HepG2 (cell line): ENCODE measurements at regions not wholly inside any gene's neighbourhood (a gene's known extent, or its start where the extent isn't known, plus 50 kb on each side); places are given as distances from the start of the nearest gene placed in this dataset.

Source experiments
- ATAC-seq: fragments of 200-7000 bp; cut with Tn5 transposase; 3 replicates; pipeline ENCODE4 v1.9.1; 2020; ENCODE audit warnings: mild to moderate bottlenecking, moderate library complexity
- BruUV-seq: library from RNA; stranded (reverse); fragments of 400-500 nt; replicated peaks from 2 replicates; lab custom pipeline; 2021; lab: Mats Ljungman, UMichigan
- CTCF ChIA-PET: fragments of 300-600 bp; formaldehyde crosslinking; extraction: SDS; loops from one replicate; lab custom pipeline; 2021; ENCODE audit warnings: low total read pairs, inconsistent platforms, low intra/inter-chr PET ratio; lab: Yijun Ruan, JAX
- POLR2A ChIA-PET: fragments of 350-600 bp; sonication (Branson Sonifier 250); formaldehyde crosslinking; loops from one replicate; lab custom pipeline; 2020; ENCODE audit warnings: antibody characterized with exemption, inconsistent platforms; lab: Yijun Ruan, JAX
- DNase-seq: peaks from one replicate; pipeline ENCODE4 v3.0.0-alpha.2; 2015; ENCODE audit warnings: low spot score
- FAIRE-seq: peaks from 3 replicates; lab custom pipeline; 2011; peaks lifted over from hg19 to GRCh38; lab: Jason Lieb, UNC
- H2AFZ ChIP-seq: one replicate; pipeline ENCODE4 v1.6.1; 2011; ENCODE audit warnings: low read length, inconsistent platforms
- H3K27ac ChIP-seq: fragments of 300-600 bp; 3 replicates; pipeline ENCODE4 v1.8.0; 2011; ENCODE audit warnings: mixed run types, mild to moderate bottlenecking, mixed read lengths, low read length, inconsistent platforms; ENCODE audit not compliant: insufficient read depth; ENCODE audit errors: extremely low read length
- H3K27me3 ChIP-seq, 2 experiments: fragments of 200-600 bp in 1 of 2; 2 replicates in 1 of 2; 3 replicates in 1 of 2; pipeline versions ENCODE4 v1.6.0 to v1.8.0; 2011; ENCODE audit warnings: low read length in 2 of 2, mild to moderate bottlenecking in 2 of 2, moderate library complexity in 2 of 2, inconsistent platforms in 1 of 2; ENCODE audit not compliant: insufficient read depth in 2 of 2, control insufficient read depth in 1 of 2
- H3K36me3 ChIP-seq, 2 experiments: fragments of 200-600 bp in 1 of 2; replicated peaks in 1 of 2; 2 replicates in 1 of 2; 3 replicates in 1 of 2; pipeline versions ENCODE4 v1.5.1 to v1.8.0; 2011; ENCODE audit warnings: low read length in 2 of 2, inconsistent platforms in 1 of 2; ENCODE audit not compliant: insufficient read depth in 2 of 2, control insufficient read depth in 1 of 2
- H3K4me1 ChIP-seq: 2 replicates; pipeline ENCODE4 v1.5.1; 2012; ENCODE audit warnings: low read length, inconsistent platforms; ENCODE audit not compliant: insufficient read depth
- H3K4me2 ChIP-seq: 2 replicates; pipeline ENCODE4 v1.6.0; 2011; ENCODE audit warnings: low read depth, low read length, inconsistent platforms
- H3K4me3 ChIP-seq, 3 experiments: fragments of 200-600 bp in 1 of 3; sonication (generic), shearing (Covaris generic) in 1 of 3; replicated peaks in 1 of 3; 2 replicates each; pipeline ENCODE4 v1.5.1; 2011 to 2016; ENCODE audit warnings: low read length in 3 of 3, inconsistent platforms in 2 of 3, low read depth in 2 of 3, mild to moderate bottlenecking in 2 of 3, control low read depth in 1 of 3, mixed read lengths in 1 of 3; ENCODE audit not compliant: insufficient read depth in 1 of 3
- H3K79me2 ChIP-seq: one replicate; pipeline ENCODE4 v1.6.1; 2011; ENCODE audit warnings: low read length, inconsistent platforms; ENCODE audit not compliant: insufficient read depth
- H3K9ac ChIP-seq: 2 replicates; pipeline ENCODE4 v1.6.0; 2011; ENCODE audit warnings: mild to moderate bottlenecking, low read depth, low read length, inconsistent platforms; ENCODE audit not compliant: insufficient read depth
- H3K9me3 ChIP-seq: 2 replicates; pipeline ENCODE4 v1.5.1; 2012; ENCODE audit warnings: mild to moderate bottlenecking, low read length
- H4K20me1 ChIP-seq: 2 replicates; pipeline ENCODE4 v1.6.0; 2011; ENCODE audit warnings: inconsistent platforms, mild to moderate bottlenecking, low read length, moderate library complexity; ENCODE audit not compliant: insufficient read depth
- ARNTL ChIP-seq: sonication (generic); formaldehyde crosslinking; IDR thresholded peaks from 2 replicates; pipeline ENCODE4 v1.4.0; 2020; ENCODE audit warnings: mild to moderate bottlenecking, missing genetic modification reagents
- EZH2 ChIP-seq: conservative IDR thresholded peaks from 2 replicates; pipeline ENCODE4 v1.6.1; 2012; ENCODE audit warnings: mild to moderate bottlenecking, low read depth, low read length, moderate library complexity
- HMGA1 ChIP-seq: sonication (generic); formaldehyde crosslinking; conservative IDR thresholded peaks from 2 replicates; pipeline ENCODE4 v1.4.0; 2020; ENCODE audit warnings: missing genetic modification reagents
- LBX2 ChIP-seq: sonication (generic); formaldehyde crosslinking; IDR thresholded peaks from 2 replicates; pipeline ENCODE4 v1.5.0; 2020; ENCODE audit warnings: missing genetic modification reagents, mild to moderate bottlenecking, borderline replicate concordance
- MTA1 ChIP-seq: sonication (generic); formaldehyde crosslinking; IDR thresholded peaks from 2 replicates; pipeline ENCODE4 v1.4.0; 2020; ENCODE audit warnings: missing genetic modification reagents, mild to moderate bottlenecking, borderline replicate concordance
- MTF1 ChIP-seq: sonication (generic); formaldehyde crosslinking; IDR thresholded peaks from 2 replicates; pipeline ENCODE4 v1.5.0; 2020; ENCODE audit warnings: missing genetic modification reagents
- POLR2A ChIP-seq, 2 experiments: IDR thresholded peaks; 2 replicates each; pipeline ENCODE4 v1.6.1; 2011; ENCODE audit warnings: low read depth in 2 of 2, low read length in 2 of 2, mild to moderate bottlenecking in 1 of 2, moderate library complexity in 1 of 2; ENCODE audit not compliant: insufficient read depth in 1 of 2
- SOX5 ChIP-seq: IDR thresholded peaks from 2 replicates; pipeline ENCODE4 v1.6.1; 2016; ENCODE audit warnings: borderline replicate concordance
- TFDP2 ChIP-seq: sonication (generic); formaldehyde crosslinking; IDR thresholded peaks from 2 replicates; pipeline ENCODE4 v1.4.0; 2020; ENCODE audit warnings: missing genetic modification reagents
- TGIF2 ChIP-seq: IDR thresholded peaks from 2 replicates; pipeline ENCODE4 v1.6.1; 2016; ENCODE audit warnings: control low read depth, missing compliant biosample characterization
- THAP8 ChIP-seq: sonication (generic); formaldehyde crosslinking; IDR thresholded peaks from 2 replicates; pipeline ENCODE4 v1.5.1; 2020; ENCODE audit warnings: missing genetic modification reagents, mild to moderate bottlenecking, borderline replicate concordance
- ZKSCAN1 ChIP-seq: fragments of 150-350 bp; IDR thresholded peaks from 2 replicates; pipeline ENCODE4 v1.6.1; 2014; ENCODE audit warnings: low read length
- ZNF766 ChIP-seq: sonication (generic); formaldehyde crosslinking; IDR thresholded peaks from 2 replicates; pipeline ENCODE4 v1.5.0; 2020; ENCODE audit warnings: missing genetic modification reagents, borderline replicate concordance
- WGBS: methylation state at CpG from one replicate; pipeline ENCODE4 v1.1.6; 2017; ENCODE audit warnings: low lambda C conversion rate; 5-methylcytosine and 5-hydroxymethylcytosine counted together
- in situ Hi-C: cut with HindIII; loops from 2 replicates; pipeline ENCODE4 v1.10.0; 2017; ENCODE audit warnings: low pct_unique_long_range_greater_than_20kb; ENCODE audit not compliant: extremely low pct_ligation_motif_present
- intact Hi-C: fragments of 100-400 bp; cut with micrococcal nuclease; formaldehyde crosslinking; loops from one replicate; pipeline ENCODE4 v1.10.0; 2022; ENCODE audit not compliant: unreplicated experiment
- TF ChIP-seq, protein P1 (sequence below): IDR thresholded peaks from 2 replicates; pipeline ENCODE4 v1.6.1; 2016; ENCODE audit warnings: missing compliant biosample characterization, missing genetic modification reagents, borderline replicate concordance

DNA sequence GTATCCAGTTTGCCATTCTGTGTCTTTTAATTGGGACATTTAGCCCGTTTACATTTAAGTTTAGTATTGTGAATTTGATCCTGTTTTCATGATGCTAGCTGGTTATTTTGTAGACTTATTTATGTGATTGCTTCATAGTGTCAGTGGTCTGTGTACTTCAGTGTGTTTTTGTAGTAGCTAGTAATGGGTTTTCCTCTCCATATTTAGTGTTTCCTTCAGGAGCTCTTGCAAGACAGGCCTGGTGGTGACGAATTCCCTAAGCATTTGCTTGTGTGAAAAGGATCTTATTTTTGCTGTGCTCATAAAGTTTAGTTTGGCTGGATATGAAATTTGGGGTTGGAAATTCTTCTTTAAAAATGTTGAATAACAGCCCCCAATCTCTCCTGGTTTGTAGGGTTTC, 69.2 kb upstream of the PDC start:
- H3K4me1 ChIP-seq = no peaks in the 10 kb centered on the region
- FAIRE-seq (no peak), ATAC-seq (no peak), DNase-seq (no peak)
- TF ChIP-seq ZKSCAN1 (no peak), TFDP2 (CRISPR knock-in tag) (no peak), SOX5 (CRISPR knock-in tag) (no peak), ARNTL (no peak), ZNF766 (CRISPR knock-in tag) (no peak), POLR2A (IDR thresholded peaks at IDR 0.05; ENCODE audit: insufficient read depth in 1 of 2, low read depth in 2 of 2, low read length in 2 of 2) (no peak), THAP8 (CRISPR knock-in tag) (no peak)
- 0% methylated on average over 2 of the region's 2 CpGs for WGBS
- peaks cover 9% of the 10 kb centered on the region; the same call in 1 of the 2 replicates for H3K9me3 ChIP-seq
- H3K27me3 ChIP-seq = no peaks in the 10 kb centered on the region
- H3K9ac ChIP-seq = no peak overlapping the region
- no peaks in the 10 kb centered on the region for H4K20me1 ChIP-seq
- POLR2A ChIA-PET = no interaction called here
- H2AFZ ChIP-seq = no peak overlapping the region
- no TSS peak for BruUV-seq
- intact Hi-C loops (no loop called here), in situ Hi-C loops (no loop called here)
- CTCF ChIA-PET = no interaction called here
- H3K36me3 ChIP-seq = no peaks in the 10 kb centered on the region
- H3K4me3 ChIP-seq = no peak overlapping the region
- no peak overlapping the region for H3K27ac ChIP-seq
- no peak overlapping the region for H3K4me2 ChIP-seq
- H3K79me2 ChIP-seq = no peaks in the 10 kb centered on the region

- H3K4me3 ChIP-seq = no peak overlapping the region
- H3K4me2 ChIP-seq = no peak overlapping the region
- H3K9ac ChIP-seq = no peak overlapping the region
- no peak overlapping the region for H2AFZ ChIP-seq
- intact Hi-C loops (no loop called here), in situ Hi-C loops (no loop called here)
- no peaks in the 10 kb centered on the region for H4K20me1 ChIP-seq
- no peak overlapping the region for H3K27ac ChIP-seq
- POLR2A ChIA-PET = no interaction called here
- no peaks in the 10 kb centered on the region for H3K36me3 ChIP-seq
- BruUV-seq = no TSS peak
- FAIRE-seq (no peak), ATAC-seq (no peak), DNase-seq (no peak)
- H3K9me3 ChIP-seq = peaks cover 17% of the 10 kb centered on the region
- no peaks in the 10 kb centered on the region for H3K27me3 ChIP-seq
- H3K4me1 ChIP-seq = no peaks in the 10 kb centered on the region
- H3K79me2 ChIP-seq = no peaks in the 10 kb centered on the region
- CTCF ChIA-PET = no interaction called here
- TF ChIP-seq MTA1 (CRISPR knock-in tag) = no peak
- TF ChIP-seq, protein P1, sequence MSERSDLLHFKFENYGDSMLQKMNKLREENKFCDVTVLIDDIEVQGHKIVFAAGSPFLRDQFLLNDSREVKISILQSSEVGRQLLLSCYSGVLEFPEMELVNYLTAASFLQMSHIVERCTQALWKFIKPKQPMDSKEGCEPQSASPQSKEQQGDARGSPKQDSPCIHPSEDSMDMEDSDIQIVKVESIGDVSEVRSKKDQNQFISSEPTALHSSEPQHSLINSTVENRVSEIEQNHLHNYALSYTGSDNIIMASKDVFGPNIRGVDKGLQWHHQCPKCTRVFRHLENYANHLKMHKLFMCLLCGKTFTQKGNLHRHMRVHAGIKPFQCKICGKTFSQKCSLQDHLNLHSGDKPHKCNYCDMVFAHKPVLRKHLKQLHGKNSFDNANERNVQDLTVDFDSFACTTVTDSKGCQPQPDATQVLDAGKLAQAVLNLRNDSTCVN (CRISPR knock-in tag) = no peak
- TF ChIP-seq TGIF2 = no peak
- no peak for TF ChIP-seq HMGA1 (CRISPR knock-in tag)
- TF ChIP-seq LBX2 = no peak
- no peak for TF ChIP-seq MTF1
- no peak for TF ChIP-seq EZH2
Measured at GRCh38 chr1:186519982-186520381, 59.1 kb upstream of the PDC start.
